Uterus (tissue), 2 donors: ENCODE measurements at regions not wholly inside any gene's neighbourhood (a gene's known extent, or its start where the extent isn't known, plus 50 kb on each side); places are given as distances from the start of the nearest gene placed in this dataset.

ENCODE experiments used
- CTCF ChIP-seq, 4 experiments: fragments of 200-600 bp in 2 of 4; fragments of 450-650 bp in 2 of 4; sonication (generic) in 2 of 4; IDR thresholded peaks; one replicate each; pipeline ENCODE4 v1.5.1; 2016 to 2019; ENCODE audit warnings: antibody characterized with exemption in 4 of 4, mild to moderate bottlenecking in 2 of 4, moderate library complexity in 1 of 4
- POLR2A ChIP-seq, 2 donors: fragments of 450-650 bp; IDR thresholded peaks; one replicate each; pipeline ENCODE4 v1.6.1; 2016; ENCODE audit warnings: antibody characterized with exemption in 2 of 2, mild to moderate bottlenecking in 1 of 2, moderate library complexity in 1 of 2

GRCh38 chr2:72036173-72036545 lies 111.5 kb downstream of the CYP26B1 start:
- no peak for TF ChIP-seq POLR2A (IDR thresholded peaks at IDR 0.05)
- TF ChIP-seq CTCF (IDR thresholded peaks at IDR 0.05) = no peak
